ENCODE measurements at regions not wholly inside any gene's neighbourhood (a gene's known extent, or its start where the extent isn't known, plus 50 kb on each side); places are given as distances from the start of the nearest gene placed in this dataset.

DNA sequence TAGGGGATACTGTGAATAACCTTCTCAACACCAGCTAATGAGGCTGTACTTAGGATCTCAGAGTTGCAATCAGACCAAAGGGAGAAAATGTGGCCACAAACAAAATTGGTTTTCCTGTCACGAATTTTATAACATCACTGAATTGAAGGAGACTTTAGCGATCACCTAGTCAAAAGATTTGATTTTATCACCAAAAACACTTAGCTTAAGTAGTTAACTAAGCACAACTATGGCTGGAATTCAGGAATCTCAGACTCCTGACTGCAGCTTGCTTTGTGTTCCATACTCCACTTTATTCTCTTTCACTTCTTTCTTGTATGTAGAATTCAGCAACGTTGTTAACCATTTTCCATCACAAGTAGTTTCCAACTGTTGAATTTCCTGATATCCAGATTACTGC is 152.0 kb downstream of the SLC16A9 start:
- TF ChIP-seq POLR2AphosphoS5 (IDR thresholded peaks at IDR 0.05), result no peak
- TF ChIP-seq, protein P1, sequence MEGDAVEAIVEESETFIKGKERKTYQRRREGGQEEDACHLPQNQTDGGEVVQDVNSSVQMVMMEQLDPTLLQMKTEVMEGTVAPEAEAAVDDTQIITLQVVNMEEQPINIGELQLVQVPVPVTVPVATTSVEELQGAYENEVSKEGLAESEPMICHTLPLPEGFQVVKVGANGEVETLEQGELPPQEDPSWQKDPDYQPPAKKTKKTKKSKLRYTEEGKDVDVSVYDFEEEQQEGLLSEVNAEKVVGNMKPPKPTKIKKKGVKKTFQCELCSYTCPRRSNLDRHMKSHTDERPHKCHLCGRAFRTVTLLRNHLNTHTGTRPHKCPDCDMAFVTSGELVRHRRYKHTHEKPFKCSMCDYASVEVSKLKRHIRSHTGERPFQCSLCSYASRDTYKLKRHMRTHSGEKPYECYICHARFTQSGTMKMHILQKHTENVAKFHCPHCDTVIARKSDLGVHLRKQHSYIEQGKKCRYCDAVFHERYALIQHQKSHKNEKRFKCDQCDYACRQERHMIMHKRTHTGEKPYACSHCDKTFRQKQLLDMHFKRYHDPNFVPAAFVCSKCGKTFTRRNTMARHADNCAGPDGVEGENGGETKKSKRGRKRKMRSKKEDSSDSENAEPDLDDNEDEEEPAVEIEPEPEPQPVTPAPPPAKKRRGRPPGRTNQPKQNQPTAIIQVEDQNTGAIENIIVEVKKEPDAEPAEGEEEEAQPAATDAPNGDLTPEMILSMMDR (IDR thresholded peaks at IDR 0.05), result no peak
